GM23338 (cell line): ENCODE measurements at regions not wholly inside any gene's neighbourhood (a gene's known extent, or its start where the extent isn't known, plus 50 kb on each side); places are given as distances from the start of the nearest gene placed in this dataset.
A peak's percentile ranks its signal among the peaks of the same experiment; 100 is the strongest.

ENCODE experiments used
- CREB1 ChIP-seq: fragments of 250-450 bp; sonication (Bioruptor Pico); IDR thresholded peaks from 2 replicates; pipeline ENCODE4 v1.5.0; 2020; ENCODE audit warnings: low read depth, mild to moderate bottlenecking, moderate library complexity
- CTCF ChIP-seq, 2 experiments: fragments of 200-600 bp in 1 of 2; sonication (generic) in 1 of 2; conservative IDR thresholded peaks; 2 replicates each; pipeline versions ENCODE4 v1.5.1 to v1.6.1; 2016 to 2017; ENCODE audit warnings: antibody characterized with exemption in 2 of 2, low read depth in 2 of 2, mild to moderate bottlenecking in 2 of 2, moderate library complexity in 1 of 2
- ETS1 ChIP-seq: IDR thresholded peaks from 2 replicates; pipeline ENCODE4 v1.6.1; 2016; ENCODE audit warnings: antibody characterized with exemption
- EZH2 ChIP-seq: fragments of 200-600 bp; sonication (generic); IDR thresholded peaks from one replicate; pipeline ENCODE4 v1.8.0; 2017; ENCODE audit warnings: antibody characterized with exemption, mild to moderate bottlenecking, low read depth; ENCODE audit not compliant: unreplicated experiment
- EZH2phosphoT487 ChIP-seq: fragments of 200-600 bp; sonication (generic); IDR thresholded peaks from one replicate; pipeline ENCODE4 v1.8.1; 2018; ENCODE audit warnings: antibody characterized with exemption; ENCODE audit not compliant: unreplicated experiment
- JUNB ChIP-seq: IDR thresholded peaks from one replicate; pipeline ENCODE4 v1.6.1; 2016; ENCODE audit warnings: antibody characterized with exemption; ENCODE audit not compliant: unreplicated experiment
- NANOG ChIP-seq: IDR thresholded peaks from 2 replicates; pipeline ENCODE4 v1.6.1; 2016; ENCODE audit warnings: antibody characterized with exemption, borderline replicate concordance
- POLR2AphosphoS5 ChIP-seq: IDR thresholded peaks from 2 replicates; pipeline ENCODE4 v1.6.1; 2016; ENCODE audit warnings: antibody characterized with exemption, low read depth
- STAT1 ChIP-seq: IDR thresholded peaks from one replicate; pipeline ENCODE4 v1.6.1; 2016; ENCODE audit warnings: antibody characterized with exemption; ENCODE audit not compliant: unreplicated experiment
- ZNF114 ChIP-seq: fragments of 250-450 bp; sonication (Bioruptor Pico); IDR thresholded peaks from 2 replicates; pipeline ENCODE4 v1.5.0; 2020; ENCODE audit warnings: mild to moderate bottlenecking, moderate library complexity
- ZNF331 ChIP-seq: fragments of 250-450 bp; sonication (Bioruptor Pico); IDR thresholded peaks from 2 replicates; pipeline ENCODE4 v1.5.0; 2020; ENCODE audit warnings: low read depth, mild to moderate bottlenecking, moderate library complexity
- TF ChIP-seq, protein P1 (sequence below): IDR thresholded peaks from one replicate; pipeline ENCODE4 v1.6.1; 2018; ENCODE audit warnings: antibody characterized with exemption; ENCODE audit not compliant: unreplicated experiment
- TF ChIP-seq, protein P2 (sequence below): fragments of 250-450 bp; sonication (Bioruptor Pico); IDR thresholded peaks from 2 replicates; pipeline ENCODE4 v1.5.0; 2020; ENCODE audit warnings: mild to moderate bottlenecking, moderate library complexity

DNA sequence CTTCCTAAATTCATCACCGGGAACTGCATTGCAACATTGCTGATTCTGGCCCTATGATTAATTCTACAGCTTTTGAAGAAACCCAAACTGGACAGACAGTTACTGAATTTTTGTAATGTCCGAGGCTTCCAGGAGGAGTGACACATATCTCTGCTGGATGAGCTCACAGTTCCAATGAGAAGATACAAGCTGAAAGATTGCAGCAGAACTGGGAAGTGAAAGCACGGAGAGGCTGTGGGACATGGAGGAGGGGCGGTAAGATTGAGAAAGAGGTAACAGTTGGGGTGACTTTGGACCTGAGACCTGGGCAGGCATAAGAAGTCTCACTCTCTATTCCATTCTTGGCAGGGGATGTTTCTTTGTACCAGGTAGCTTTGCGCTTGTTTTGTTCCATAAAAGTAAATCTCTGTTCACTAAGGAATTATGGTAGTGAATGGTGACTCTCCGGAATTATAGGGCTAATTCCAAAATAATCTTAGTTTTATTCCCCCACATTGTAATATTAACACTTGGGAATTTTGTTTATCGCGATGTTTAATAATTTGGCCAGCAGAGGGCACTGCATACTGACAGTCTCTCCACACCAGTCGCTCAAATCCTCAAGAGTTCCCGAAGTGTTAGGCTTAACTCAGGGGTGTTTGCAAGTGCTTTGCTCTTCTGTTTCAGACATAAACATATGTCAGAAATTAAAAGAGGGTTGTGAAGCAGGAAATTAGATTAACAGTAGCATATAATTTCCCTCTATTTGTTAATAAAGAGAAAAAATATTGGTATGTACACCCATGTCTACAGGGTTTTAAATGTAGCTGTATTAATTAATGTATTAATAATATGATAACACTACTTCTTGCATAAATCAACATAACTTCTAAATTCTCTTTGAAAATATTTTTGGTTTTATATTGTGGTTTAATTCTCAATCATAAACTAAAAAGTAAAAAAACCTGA is 201.4 kb downstream of the SOCS6 start:
- no peak for TF ChIP-seq EZH2phosphoT487
- TF ChIP-seq, protein P1, sequence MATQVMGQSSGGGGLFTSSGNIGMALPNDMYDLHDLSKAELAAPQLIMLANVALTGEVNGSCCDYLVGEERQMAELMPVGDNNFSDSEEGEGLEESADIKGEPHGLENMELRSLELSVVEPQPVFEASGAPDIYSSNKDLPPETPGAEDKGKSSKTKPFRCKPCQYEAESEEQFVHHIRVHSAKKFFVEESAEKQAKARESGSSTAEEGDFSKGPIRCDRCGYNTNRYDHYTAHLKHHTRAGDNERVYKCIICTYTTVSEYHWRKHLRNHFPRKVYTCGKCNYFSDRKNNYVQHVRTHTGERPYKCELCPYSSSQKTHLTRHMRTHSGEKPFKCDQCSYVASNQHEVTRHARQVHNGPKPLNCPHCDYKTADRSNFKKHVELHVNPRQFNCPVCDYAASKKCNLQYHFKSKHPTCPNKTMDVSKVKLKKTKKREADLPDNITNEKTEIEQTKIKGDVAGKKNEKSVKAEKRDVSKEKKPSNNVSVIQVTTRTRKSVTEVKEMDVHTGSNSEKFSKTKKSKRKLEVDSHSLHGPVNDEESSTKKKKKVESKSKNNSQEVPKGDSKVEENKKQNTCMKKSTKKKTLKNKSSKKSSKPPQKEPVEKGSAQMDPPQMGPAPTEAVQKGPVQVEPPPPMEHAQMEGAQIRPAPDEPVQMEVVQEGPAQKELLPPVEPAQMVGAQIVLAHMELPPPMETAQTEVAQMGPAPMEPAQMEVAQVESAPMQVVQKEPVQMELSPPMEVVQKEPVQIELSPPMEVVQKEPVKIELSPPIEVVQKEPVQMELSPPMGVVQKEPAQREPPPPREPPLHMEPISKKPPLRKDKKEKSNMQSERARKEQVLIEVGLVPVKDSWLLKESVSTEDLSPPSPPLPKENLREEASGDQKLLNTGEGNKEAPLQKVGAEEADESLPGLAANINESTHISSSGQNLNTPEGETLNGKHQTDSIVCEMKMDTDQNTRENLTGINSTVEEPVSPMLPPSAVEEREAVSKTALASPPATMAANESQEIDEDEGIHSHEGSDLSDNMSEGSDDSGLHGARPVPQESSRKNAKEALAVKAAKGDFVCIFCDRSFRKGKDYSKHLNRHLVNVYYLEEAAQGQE = no peak
- TF ChIP-seq CTCF (conservative IDR thresholded peaks at IDR 0.05; ENCODE audit: low read depth in 2 of 2) = peak; percentile 68 to 80
- no peak for TF ChIP-seq POLR2AphosphoS5
- TF ChIP-seq EZH2 = no peak
- TF ChIP-seq CREB1 = no peak
- no peak for TF ChIP-seq JUNB
- no peak for TF ChIP-seq STAT1
- no peak for TF ChIP-seq ETS1
- TF ChIP-seq, protein P2, sequence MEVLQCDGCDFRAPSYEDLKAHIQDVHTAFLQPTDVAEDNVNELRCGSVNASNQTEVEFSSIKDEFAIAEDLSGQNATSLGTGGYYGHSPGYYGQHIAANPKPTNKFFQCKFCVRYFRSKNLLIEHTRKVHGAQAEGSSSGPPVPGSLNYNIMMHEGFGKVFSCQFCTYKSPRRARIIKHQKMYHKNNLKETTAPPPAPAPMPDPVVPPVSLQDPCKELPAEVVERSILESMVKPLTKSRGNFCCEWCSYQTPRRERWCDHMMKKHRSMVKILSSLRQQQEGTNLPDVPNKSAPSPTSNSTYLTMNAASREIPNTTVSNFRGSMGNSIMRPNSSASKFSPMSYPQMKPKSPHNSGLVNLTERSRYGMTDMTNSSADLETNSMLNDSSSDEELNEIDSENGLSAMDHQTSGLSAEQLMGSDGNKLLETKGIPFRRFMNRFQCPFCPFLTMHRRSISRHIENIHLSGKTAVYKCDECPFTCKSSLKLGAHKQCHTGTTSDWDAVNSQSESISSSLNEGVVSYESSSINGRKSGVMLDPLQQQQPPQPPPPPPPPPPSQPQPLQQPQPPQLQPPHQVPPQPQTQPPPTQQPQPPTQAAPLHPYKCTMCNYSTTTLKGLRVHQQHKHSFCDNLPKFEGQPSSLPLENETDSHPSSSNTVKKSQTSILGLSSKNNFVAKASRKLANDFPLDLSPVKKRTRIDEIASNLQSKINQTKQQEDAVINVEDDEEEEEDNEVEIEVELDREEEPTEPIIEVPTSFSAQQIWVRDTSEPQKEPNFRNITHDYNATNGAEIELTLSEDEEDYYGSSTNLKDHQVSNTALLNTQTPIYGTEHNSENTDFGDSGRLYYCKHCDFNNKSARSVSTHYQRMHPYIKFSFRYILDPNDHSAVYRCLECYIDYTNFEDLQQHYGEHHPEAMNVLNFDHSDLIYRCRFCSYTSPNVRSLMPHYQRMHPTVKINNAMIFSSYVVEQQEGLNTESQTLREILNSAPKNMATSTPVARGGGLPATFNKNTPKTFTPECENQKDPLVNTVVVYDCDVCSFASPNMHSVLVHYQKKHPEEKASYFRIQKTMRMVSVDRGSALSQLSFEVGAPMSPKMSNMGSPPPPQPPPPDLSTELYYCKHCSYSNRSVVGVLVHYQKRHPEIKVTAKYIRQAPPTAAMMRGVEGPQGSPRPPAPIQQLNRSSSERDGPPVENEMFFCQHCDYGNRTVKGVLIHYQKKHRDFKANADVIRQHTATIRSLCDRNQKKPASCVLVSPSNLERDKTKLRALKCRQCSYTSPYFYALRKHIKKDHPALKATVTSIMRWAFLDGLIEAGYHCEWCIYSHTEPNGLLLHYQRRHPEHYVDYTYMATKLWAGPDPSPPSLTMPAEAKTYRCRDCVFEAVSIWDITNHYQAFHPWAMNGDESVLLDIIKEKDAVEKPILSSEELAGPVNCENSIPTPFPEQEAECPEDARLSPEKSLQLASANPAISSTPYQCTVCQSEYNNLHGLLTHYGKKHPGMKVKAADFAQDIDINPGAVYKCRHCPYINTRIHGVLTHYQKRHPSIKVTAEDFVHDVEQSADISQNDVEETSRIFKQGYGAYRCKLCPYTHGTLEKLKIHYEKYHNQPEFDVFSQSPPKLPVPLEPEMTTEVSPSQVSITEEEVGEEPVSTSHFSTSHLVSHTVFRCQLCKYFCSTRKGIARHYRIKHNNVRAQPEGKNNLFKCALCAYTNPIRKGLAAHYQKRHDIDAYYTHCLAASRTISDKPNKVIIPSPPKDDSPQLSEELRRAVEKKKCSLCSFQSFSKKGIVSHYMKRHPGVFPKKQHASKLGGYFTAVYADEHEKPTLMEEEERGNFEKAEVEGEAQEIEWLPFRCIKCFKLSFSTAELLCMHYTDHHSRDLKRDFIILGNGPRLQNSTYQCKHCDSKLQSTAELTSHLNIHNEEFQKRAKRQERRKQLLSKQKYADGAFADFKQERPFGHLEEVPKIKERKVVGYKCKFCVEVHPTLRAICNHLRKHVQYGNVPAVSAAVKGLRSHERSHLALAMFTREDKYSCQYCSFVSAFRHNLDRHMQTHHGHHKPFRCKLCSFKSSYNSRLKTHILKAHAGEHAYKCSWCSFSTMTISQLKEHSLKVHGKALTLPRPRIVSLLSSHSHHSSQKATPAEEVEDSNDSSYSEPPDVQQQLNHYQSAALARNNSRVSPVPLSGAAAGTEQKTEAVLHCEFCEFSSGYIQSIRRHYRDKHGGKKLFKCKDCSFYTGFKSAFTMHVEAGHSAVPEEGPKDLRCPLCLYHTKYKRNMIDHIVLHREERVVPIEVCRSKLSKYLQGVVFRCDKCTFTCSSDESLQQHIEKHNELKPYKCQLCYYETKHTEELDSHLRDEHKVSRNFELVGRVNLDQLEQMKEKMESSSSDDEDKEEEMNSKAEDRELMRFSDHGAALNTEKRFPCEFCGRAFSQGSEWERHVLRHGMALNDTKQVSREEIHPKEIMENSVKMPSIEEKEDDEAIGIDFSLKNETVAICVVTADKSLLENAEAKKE = no peak
- no peak for TF ChIP-seq NANOG
- no peak for TF ChIP-seq ZNF331
- no peak for TF ChIP-seq ZNF114 (CRISPR knock-in tag)
